Peyer's patch (tissue), 4 donors: ENCODE measurements at regions not wholly inside any gene's neighbourhood (a gene's known extent, or its start where the extent isn't known, plus 50 kb on each side); places are given as distances from the start of the nearest gene placed in this dataset.

Experiments used
- DNase-seq, 3 donors: peaks; one replicate each; pipeline ENCODE4 v3.0.0-alpha.2; 2017 to 2019
- H3K27ac ChIP-seq, 4 donors: fragments of 200-600 bp; sonication (generic); one replicate each; pipeline ENCODE4 v1.5.1; 2016 to 2019
- H3K27me3 ChIP-seq, 2 donors: fragments of 200-600 bp; sonication (generic); one replicate each; pipeline ENCODE4 v1.5.1; 2019
- H3K36me3 ChIP-seq, 3 donors: fragments of 200-600 bp; sonication (generic); one replicate each; pipeline ENCODE4 v1.5.1; 2016 to 2019
- H3K4me1 ChIP-seq, 4 donors: fragments of 200-600 bp; sonication (generic); one replicate each; pipeline ENCODE4 v1.5.1; 2016 to 2019
- H3K4me3 ChIP-seq, 4 donors: fragments of 200-600 bp; sonication (generic); 1 replicate in 3 of 4; 2 replicates in 1 of 4; pipeline ENCODE4 v1.5.1; 2016 to 2019; ENCODE audit warnings: mild to moderate bottlenecking in 1 of 4
- H3K9me3 ChIP-seq, 4 donors: fragments of 200-600 bp; sonication (generic); one replicate each; pipeline ENCODE4 v1.5.1; 2016 to 2019; ENCODE audit warnings: mild to moderate bottlenecking in 1 of 4
- CTCF ChIP-seq, 6 experiments: fragments of 450-650 bp in 4 of 6; fragments of 200-600 bp in 2 of 6; sonication (generic) in 1 of 6; IDR thresholded peaks; one replicate each; pipeline ENCODE4 v1.5.1; 2017 to 2019; ENCODE audit warnings: antibody characterized with exemption in 6 of 6, mild to moderate bottlenecking in 3 of 6, moderate library complexity in 1 of 6
- POLR2A ChIP-seq, 2 donors: fragments of 450-650 bp; IDR thresholded peaks; one replicate each; pipeline ENCODE4 v1.5.1; 2017; ENCODE audit warnings: antibody characterized with exemption in 2 of 2, mild to moderate bottlenecking in 2 of 2, moderate library complexity in 2 of 2

GRCh38 chr16:51696376-51696775 is 545.3 kb upstream of the SALL1 start:
- H3K36me3 ChIP-seq = no peaks in the 10 kb centered on the region
- no peak for TF ChIP-seq POLR2A (IDR thresholded peaks at IDR 0.05)
- TF ChIP-seq CTCF (IDR thresholded peaks at IDR 0.05) = no peak
- H3K9me3 ChIP-seq = no peaks in the 10 kb centered on the region
- H3K27me3 ChIP-seq = no peaks in the 10 kb centered on the region
- no peak overlapping the region for H3K4me3 ChIP-seq
- no peaks in the 10 kb centered on the region for H3K4me1 ChIP-seq
- no peak overlapping the region for H3K27ac ChIP-seq
- no peak for DNase-seq

- no peak for DNase-seq
- TF ChIP-seq POLR2A (IDR thresholded peaks at IDR 0.05) = no peak
- no peaks in the 10 kb centered on the region for H3K4me1 ChIP-seq
These were observed 540.0 kb upstream of the SALL1 start for GRCh38 chr16:51691109-51691508.

GRCh38 chr16:51685498-51685897 is 534.4 kb upstream of the SALL1 start:
- Histone ChIP-seq H3K4me3 (no peak overlapping the region), H3K36me3 (no peaks in the 10 kb centered on the region), H3K9me3 (no peaks in the 10 kb centered on the region), H3K4me1 (no peaks in the 10 kb centered on the region), H3K27me3 (no peaks in the 10 kb centered on the region), H3K27ac (no peak overlapping the region)
- TF ChIP-seq CTCF (IDR thresholded peaks at IDR 0.05) = no peak
- no peak for TF ChIP-seq POLR2A (IDR thresholded peaks at IDR 0.05)
- DNase-seq = no peak

More at GRCh38 chr16:51691109-51691508, 540.0 kb upstream of the SALL1 start:
- no peaks in the 10 kb centered on the region for H3K36me3 ChIP-seq
- H3K9me3 ChIP-seq = no peaks in the 10 kb centered on the region
- H3K27ac ChIP-seq = no peak overlapping the region
- no peak overlapping the region for H3K4me3 ChIP-seq
- H3K27me3 ChIP-seq = no peaks in the 10 kb centered on the region

- no peaks in the 10 kb centered on the region for H3K9me3 ChIP-seq
- no peak overlapping the region for H3K27ac ChIP-seq
- H3K4me1 ChIP-seq = no peaks in the 10 kb centered on the region
- DNase-seq = no peak
- H3K36me3 ChIP-seq = no peaks in the 10 kb centered on the region
- no peaks in the 10 kb centered on the region for H3K27me3 ChIP-seq
- no peak for TF ChIP-seq CTCF (IDR thresholded peaks at IDR 0.05)
- TF ChIP-seq POLR2A (IDR thresholded peaks at IDR 0.05) = no peak
- H3K4me3 ChIP-seq = no peak overlapping the region
These were observed 532.8 kb upstream of the SALL1 start for GRCh38 chr16:51683882-51684281.

GRCh38 chr16:51682905-51683304 is 531.8 kb upstream of the SALL1 start:
- TF ChIP-seq POLR2A (IDR thresholded peaks at IDR 0.05) (no peak), CTCF (IDR thresholded peaks at IDR 0.05) (no peak)
- no peak overlapping the region for H3K4me3 ChIP-seq
- no peaks in the 10 kb centered on the region for H3K27me3 ChIP-seq
- DNase-seq = no peak
- no peaks in the 10 kb centered on the region for H3K4me1 ChIP-seq
- H3K9me3 ChIP-seq = no peaks in the 10 kb centered on the region
- no peak overlapping the region for H3K27ac ChIP-seq
- H3K36me3 ChIP-seq = no peaks in the 10 kb centered on the region

GRCh38 chr16:51674615-51675014 is 523.5 kb upstream of the SALL1 start:
- DNase-seq = no peak
- TF ChIP-seq CTCF (IDR thresholded peaks at IDR 0.05) (no peak), POLR2A (IDR thresholded peaks at IDR 0.05) (no peak)
- Histone ChIP-seq H3K4me1 (no peaks in the 10 kb centered on the region), H3K9me3 (no peaks in the 10 kb centered on the region), H3K4me3 (no peak overlapping the region), H3K27ac (no peak overlapping the region), H3K36me3 (no peaks in the 10 kb centered on the region), H3K27me3 (no peaks in the 10 kb centered on the region)
